ENCODE measurements at regions not wholly inside any gene's neighbourhood (a gene's known extent, or its start where the extent isn't known, plus 50 kb on each side); places are given as distances from the start of the nearest gene placed in this dataset.

DNA sequence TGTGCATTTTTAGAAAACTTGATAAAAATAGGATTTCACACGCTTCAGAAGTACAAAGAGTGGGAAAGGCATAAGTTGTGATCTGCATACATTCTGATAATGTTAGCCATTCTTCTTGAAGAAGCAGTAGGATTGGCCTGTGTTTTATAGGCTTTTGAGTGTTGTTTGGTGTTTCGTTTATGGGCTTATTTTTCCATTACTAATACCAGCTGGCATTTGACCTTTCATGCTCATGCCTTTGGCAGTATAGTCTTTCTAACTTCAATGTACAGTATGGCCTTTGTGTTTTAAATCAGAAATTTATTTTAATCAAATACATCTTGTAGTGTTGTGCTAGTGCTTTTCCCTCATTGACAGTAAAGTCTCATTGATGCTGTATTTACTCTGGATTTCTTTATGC, 51.5 kb upstream of the SLC4A4 start:
- DNase-seq, result no peak

GRCh38 chr4:71288875-71289274, 49.9 kb upstream of the SLC4A4 start:
- no peak for DNase-seq
